22Rv1 (cell line): ENCODE measurements at regions not wholly inside any gene's neighbourhood (a gene's known extent, or its start where the extent isn't known, plus 50 kb on each side); places are given as distances from the start of the nearest gene placed in this dataset.

Experiments
- CTCF ChIP-seq: fragments of 450-650 bp; IDR thresholded peaks from 2 replicates; pipeline ENCODE4 v1.5.1; 2017; ENCODE audit warnings: mild to moderate bottlenecking
- ZFX ChIP-seq: fragments of 450-650 bp; IDR thresholded peaks from 2 replicates; pipeline ENCODE4 v1.6.1; 2017; ENCODE audit warnings: antibody characterized with exemption, borderline replicate concordance

GRCh38 chr2:241975593-241976284 lies 106.2 kb downstream of the RTP5 start:
- TF ChIP-seq CTCF = no peak
- no peak for TF ChIP-seq ZFX
